Effector memory CD4-positive, alpha-beta T cell (primary cell): ENCODE measurements at regions not wholly inside any gene's neighbourhood (a gene's known extent, or its start where the extent isn't known, plus 50 kb on each side); places are given as distances from the start of the nearest gene placed in this dataset.
"Not testable (repeated sequence)": the region's sequence is repeated elsewhere in the genome, so short reads cannot be mapped to it uniquely, and the experiment has no call there.

Experiments used
- DNase-seq, 3 donors: peaks; one replicate each; pipeline ENCODE4 v3.0.0-alpha.2; 2020
- H3K27ac ChIP-seq: 2 replicates; pipeline ENCODE4 v1.7.0; 2013; ENCODE audit warnings: mild to moderate bottlenecking, low read length, moderate library complexity; ENCODE audit not compliant: insufficient read depth, poor library complexity, severe bottlenecking
- H3K27me3 ChIP-seq: replicated peaks from 2 replicates; pipeline ENCODE4 v1.7.0; 2013; ENCODE audit warnings: mild to moderate bottlenecking, low read length; ENCODE audit not compliant: insufficient read depth, control insufficient read depth, poor library complexity, severe bottlenecking
- H3K36me3 ChIP-seq: 2 replicates; pipeline ENCODE4 v1.7.0; 2013; ENCODE audit warnings: mild to moderate bottlenecking, low read length, moderate library complexity; ENCODE audit not compliant: control insufficient read depth, insufficient read depth
- H3K4me1 ChIP-seq: 2 replicates; pipeline ENCODE4 v1.7.0; 2013; ENCODE audit warnings: low read length, mild to moderate bottlenecking; ENCODE audit not compliant: control insufficient read depth, insufficient read depth, poor library complexity, severe bottlenecking
- H3K4me3 ChIP-seq: 2 replicates; pipeline ENCODE4 v1.7.0; 2013; ENCODE audit warnings: low read length, low read depth, mild to moderate bottlenecking; ENCODE audit not compliant: insufficient read depth, poor library complexity, severe bottlenecking
- H3K9me3 ChIP-seq: 2 replicates; pipeline ENCODE4 v1.7.0; 2013; ENCODE audit warnings: mild to moderate bottlenecking, low read length, moderate library complexity; ENCODE audit not compliant: control insufficient read depth

GRCh38 chr4:164215113-164215741 is 538.7 kb upstream of the SMIM31 start:
- Histone ChIP-seq H3K4me3 (no peak overlapping the region), H3K36me3 (no peaks in the 10 kb centered on the region), H3K27ac (no peak overlapping the region), H3K9me3 (no peaks in the 10 kb centered on the region), H3K27me3 (no peaks in the 10 kb centered on the region), H3K4me1 (no peaks in the 10 kb centered on the region)
- DNase-seq: no peak

- no peak overlapping the region for H3K27ac ChIP-seq
- H3K36me3 ChIP-seq: no peaks in the 10 kb centered on the region
- no peak overlapping the region for H3K4me3 ChIP-seq
- H3K9me3 ChIP-seq: no peaks in the 10 kb centered on the region
- H3K4me1 ChIP-seq: no peaks in the 10 kb centered on the region
- no peaks in the 10 kb centered on the region for H3K27me3 ChIP-seq
- no peak for DNase-seq
These were observed 532.3 kb upstream of the SMIM31 start for GRCh38 chr4:164221631-164222030.

- Histone ChIP-seq H3K27ac (no peak overlapping the region), H3K4me1 (no peaks in the 10 kb centered on the region), H3K36me3 (no peaks in the 10 kb centered on the region), H3K9me3 (no peaks in the 10 kb centered on the region), H3K27me3 (no peaks in the 10 kb centered on the region), H3K4me3 (no peak overlapping the region)
- no peak for DNase-seq
These were observed 529.1 kb upstream of the SMIM31 start for GRCh38 chr4:164224871-164225270.

GRCh38 chr4:164229255-164229654 is 524.7 kb upstream of the SMIM31 start:
- H3K27ac ChIP-seq: no peak overlapping the region
- no peaks in the 10 kb centered on the region for H3K27me3 ChIP-seq
- no peaks in the 10 kb centered on the region for H3K4me1 ChIP-seq
- no peak for DNase-seq
- H3K4me3 ChIP-seq: no peak overlapping the region
- no peaks in the 10 kb centered on the region for H3K36me3 ChIP-seq
- H3K9me3 ChIP-seq: no peaks in the 10 kb centered on the region

- Histone ChIP-seq H3K27me3 (no peaks in the 10 kb centered on the region), H3K27ac (no peak overlapping the region), H3K4me3 (no peak overlapping the region), H3K4me1 (no peaks in the 10 kb centered on the region), H3K36me3 (no peaks in the 10 kb centered on the region), H3K9me3 (no peaks in the 10 kb centered on the region)
- DNase-seq: no peak
These were observed 514.5 kb upstream of the SMIM31 start for GRCh38 chr4:164239433-164239832.

- H3K36me3 ChIP-seq: no peaks in the 10 kb centered on the region
- no peaks in the 10 kb centered on the region for H3K9me3 ChIP-seq
- H3K4me1 ChIP-seq: no peaks in the 10 kb centered on the region
- DNase-seq: no peak
- no peak overlapping the region for H3K27ac ChIP-seq
- no peaks in the 10 kb centered on the region for H3K27me3 ChIP-seq
- H3K4me3 ChIP-seq: no peak overlapping the region
These were observed 514.0 kb upstream of the SMIM31 start for GRCh38 chr4:164239976-164240375.

- no peaks in the 10 kb centered on the region for H3K27me3 ChIP-seq
- no peak overlapping the region for H3K4me3 ChIP-seq
- no peaks in the 10 kb centered on the region for H3K9me3 ChIP-seq
- no peak overlapping the region for H3K27ac ChIP-seq
- H3K4me1 ChIP-seq: no peaks in the 10 kb centered on the region
- no peaks in the 10 kb centered on the region for H3K36me3 ChIP-seq
- no peak for DNase-seq
These were observed 502.7 kb upstream of the SMIM31 start for GRCh38 chr4:164251257-164251656.

- no peaks in the 10 kb centered on the region for H3K9me3 ChIP-seq
- no peaks in the 10 kb centered on the region for H3K27me3 ChIP-seq
- no peaks in the 10 kb centered on the region for H3K4me1 ChIP-seq
- H3K4me3 ChIP-seq: no peak overlapping the region
- no peaks in the 10 kb centered on the region for H3K36me3 ChIP-seq
- no peak overlapping the region for H3K27ac ChIP-seq
- no peak for DNase-seq
These were observed 501.6 kb upstream of the SMIM31 start for GRCh38 chr4:164252286-164252685.

- Histone ChIP-seq H3K27me3 (no peaks in the 10 kb centered on the region), H3K36me3 (no peaks in the 10 kb centered on the region), H3K27ac (no peak overlapping the region), H3K4me1 (no peaks in the 10 kb centered on the region), H3K9me3 (no peaks in the 10 kb centered on the region), H3K4me3 (no peak overlapping the region)
- DNase-seq: no peak
These were observed 492.1 kb upstream of the SMIM31 start for GRCh38 chr4:164261831-164262230.

GRCh38 chr4:164262508-164262907 is 491.4 kb upstream of the SMIM31 start:
- not testable (repeated sequence) for H3K4me1 ChIP-seq, H3K4me3 ChIP-seq, H3K9me3 ChIP-seq, H3K27me3 ChIP-seq, H3K36me3 ChIP-seq, DNase-seq, H3K27ac ChIP-seq
